K562 (cell line): ENCODE measurements at regions not wholly inside any gene's neighbourhood (a gene's known extent, or its start where the extent isn't known, plus 50 kb on each side); places are given as distances from the start of the nearest gene placed in this dataset.

Source experiments
- ATAC-seq: fragments of 200-7000 bp; cut with Tn5 transposase; 3 replicates; pipeline ENCODE4 v1.9.1; 2020; ENCODE audit warnings: moderate library complexity
- BruUV-seq: library from RNA; stranded (reverse); fragments of 400-500 nt; replicated peaks from 2 replicates; lab custom pipeline; 2021; lab: Mats Ljungman, UMichigan
- CTCF ChIA-PET: fragments of 300-600 bp; formaldehyde crosslinking; extraction: SDS; loops from one replicate; lab custom pipeline; 2021; ENCODE audit warnings: low intra/inter-chr PET ratio; lab: Yijun Ruan, JAX
- POLR2A ChIA-PET: fragments of 300-600, 350-650 bp; sonication (Branson Sonifier 250); formaldehyde crosslinking; extraction: SDS; loops from one replicate; lab custom pipeline; 2021; ENCODE audit warnings: antibody characterized with exemption, inconsistent platforms; lab: Yijun Ruan, JAX
- DNase-seq, 4 experiments: peaks; one replicate each; pipeline versions ENCODE4 v3.0.0 to v3.0.0-alpha.2; 2011 to 2018; ENCODE audit warnings: low spot score in 3 of 4, mixed read lengths in 3 of 4; ENCODE audit errors: extremely low read depth in 1 of 4
- FAIRE-seq: peaks from 2 replicates; lab custom pipeline; 2011; peaks lifted over from hg19 to GRCh38; lab: Jason Lieb, UNC
- H2AFZ ChIP-seq: 2 replicates; pipeline ENCODE4 v1.6.0; 2011; ENCODE audit warnings: low read depth, low read length, control low read depth, inconsistent platforms
- H3K27ac ChIP-seq: fragments of 200-600 bp; 3 replicates; pipeline ENCODE4 v1.8.0; 2011; ENCODE audit warnings: low read depth, mild to moderate bottlenecking, control low read depth, inconsistent platforms, low read length, moderate library complexity, mixed read lengths; ENCODE audit errors: extremely low read depth
- H3K27me3 ChIP-seq, 2 experiments: fragments of 300-600 bp in 1 of 2; 2 replicates in 1 of 2; 3 replicates in 1 of 2; pipeline versions ENCODE4 v1.6.0 to v1.8.0; 2011; ENCODE audit warnings: inconsistent platforms in 2 of 2, low read length in 2 of 2, mild to moderate bottlenecking in 1 of 2, mixed read lengths in 1 of 2, moderate library complexity in 1 of 2; ENCODE audit not compliant: control insufficient read depth in 2 of 2, insufficient read depth in 2 of 2
- H3K36me3 ChIP-seq: fragments of 300-600 bp; 3 replicates; pipeline ENCODE4 v1.8.0; 2011; ENCODE audit warnings: mild to moderate bottlenecking, low read length, inconsistent platforms; ENCODE audit not compliant: control insufficient read depth, insufficient read depth
- H3K4me1 ChIP-seq, 2 experiments: fragments of 200-600 bp in 1 of 2; replicated peaks in 1 of 2; 2 replicates in 1 of 2; 3 replicates in 1 of 2; pipeline versions ENCODE4 v1.5.1 to v1.8.0; 2011; ENCODE audit warnings: inconsistent platforms in 2 of 2, low read length in 2 of 2, mild to moderate bottlenecking in 1 of 2, mixed read lengths in 1 of 2, moderate library complexity in 1 of 2; ENCODE audit not compliant: control insufficient read depth in 2 of 2, insufficient read depth in 2 of 2
- H3K4me2 ChIP-seq: 2 replicates; pipeline ENCODE4 v1.6.1; 2011; ENCODE audit warnings: low read length, control low read depth, inconsistent platforms, mixed read lengths; ENCODE audit not compliant: insufficient read depth
- H3K4me3 ChIP-seq: fragments of 200-600 bp; sonication (generic), shearing (Covaris generic); 2 replicates; pipeline ENCODE4 v1.5.1; 2016; ENCODE audit warnings: control low read depth, inconsistent platforms
- H3K79me2 ChIP-seq: fragments of 200-600 bp; 3 replicates; pipeline ENCODE4 v1.8.0; 2011; ENCODE audit warnings: low read length, inconsistent platforms; ENCODE audit not compliant: control insufficient read depth, insufficient read depth
- H3K9ac ChIP-seq, 2 experiments: 2 replicates each; pipeline versions ENCODE4 v1.6.0 to v1.6.1; 2011; ENCODE audit warnings: low read depth in 2 of 2, low read length in 2 of 2, control low read depth in 1 of 2, inconsistent platforms in 1 of 2, mild to moderate bottlenecking in 1 of 2, mixed read lengths in 1 of 2; ENCODE audit not compliant: insufficient read depth in 1 of 2
- H3K9me1 ChIP-seq: one replicate; pipeline ENCODE4 v1.6.0; 2011; ENCODE audit warnings: inconsistent platforms, mild to moderate bottlenecking, low read length, moderate library complexity; ENCODE audit not compliant: control insufficient read depth, insufficient read depth
- H3K9me3 ChIP-seq: replicated peaks from 2 replicates; pipeline ENCODE4 v1.5.1; 2011; ENCODE audit warnings: low read depth, low read length, inconsistent platforms; ENCODE audit not compliant: control insufficient read depth, insufficient read depth
- H4K20me1 ChIP-seq: replicated peaks from 2 replicates; pipeline ENCODE4 v1.6.1; 2011; ENCODE audit warnings: low read length, inconsistent platforms, mixed read lengths; ENCODE audit not compliant: control insufficient read depth, insufficient read depth
- CBX3 ChIP-seq, 2 experiments: IDR thresholded peaks; 1 replicate in 1 of 2; 2 replicates in 1 of 2; pipeline ENCODE4 v1.6.1; 2012; ENCODE audit warnings: inconsistent platforms in 2 of 2, low read length in 2 of 2, borderline replicate concordance in 1 of 2, control low read depth in 1 of 2
- CSDE1 ChIP-seq, 2 experiments: fragments of 450-650 bp; IDR thresholded peaks; 2 replicates each; pipeline ENCODE4 v1.6.1; 2016; ENCODE audit warnings: mild to moderate bottlenecking in 1 of 2
- ELF1 ChIP-seq: fragments of 200-800 bp; sonication (Bioruptor generic); IDR thresholded peaks from 2 replicates; pipeline ENCODE4 v1.6.1; 2016; ENCODE audit warnings: missing genetic modification characterization, missing compliant biosample characterization
- FOXJ3 ChIP-seq: sonication (generic); formaldehyde crosslinking; IDR thresholded peaks from 2 replicates; pipeline ENCODE4 v1.4.0; 2020; ENCODE audit warnings: mild to moderate bottlenecking, missing genetic modification reagents
- FOXK2 ChIP-seq, 2 experiments: fragments of 450-650 bp; IDR thresholded peaks in 1 of 2; conservative IDR thresholded peaks in 1 of 2; 2 replicates each; pipeline ENCODE4 v1.6.1; 2016; ENCODE audit warnings: low read depth in 2 of 2, mild to moderate bottlenecking in 1 of 2
- GABPB1 ChIP-seq: sonication (generic); formaldehyde crosslinking; IDR thresholded peaks from 2 replicates; pipeline ENCODE4 v1.8.0; 2022; ENCODE audit warnings: mild to moderate bottlenecking, missing genetic modification reagents
- GTF2E2 ChIP-seq: fragments of 200-800 bp; sonication (Bioruptor generic); IDR thresholded peaks from 2 replicates; pipeline ENCODE4 v1.6.1; 2016; ENCODE audit warnings: missing genetic modification characterization, missing compliant biosample characterization
- LEF1 ChIP-seq: fragments of 450-650 bp; IDR thresholded peaks from 2 replicates; pipeline ENCODE4 v1.6.1; 2016; ENCODE audit warnings: mild to moderate bottlenecking
- PKNOX1 ChIP-seq: fragments of 450-650 bp; IDR thresholded peaks from 2 replicates; pipeline ENCODE4 v1.6.1; 2016
- POLR2AphosphoS5 ChIP-seq: IDR thresholded peaks from 2 replicates; pipeline ENCODE4 v1.6.1; 2011; ENCODE audit warnings: mild to moderate bottlenecking, low read depth, low read length, moderate library complexity; ENCODE audit not compliant: control insufficient read depth, insufficient read depth
- TAF7 ChIP-seq: fragments of 450-650 bp; IDR thresholded peaks from 2 replicates; pipeline ENCODE4 v1.6.1; 2016; ENCODE audit warnings: missing genetic modification characterization, missing compliant biosample characterization
- XRCC4 ChIP-seq: IDR thresholded peaks from one replicate; pipeline ENCODE4 v1.6.1; 2011; ENCODE audit not compliant: insufficient read depth, insufficient read length; ENCODE audit errors: extremely low read depth
- ZC3H11A ChIP-seq: IDR thresholded peaks from 2 replicates; pipeline ENCODE4 v1.6.1; 2012; ENCODE audit warnings: low read depth, low read length, improper control_type of control experiment
- ZNF12 ChIP-seq: sonication (generic); formaldehyde crosslinking; IDR thresholded peaks from 2 replicates; pipeline ENCODE4 v1.4.0; 2020; ENCODE audit warnings: mild to moderate bottlenecking, missing genetic modification reagents
- WGBS: fragments of 100-300 bp; shearing (Covaris generic); methylation state at CpG from one replicate; pipeline ENCODE4 v1.1.6; 2016; ENCODE audit warnings: low coverage, mixed read lengths; ENCODE audit not compliant: insufficient coverage; ENCODE audit errors: missing lambda C conversion rate; 5-methylcytosine and 5-hydroxymethylcytosine counted together
- in situ Hi-C: fragments of 300-500 bp; cut with MboI; formaldehyde crosslinking; loops from 4 replicates; pipeline ENCODE4 v1.15.0; 2018; ENCODE audit warnings: inconsistent platforms, mixed read lengths
- intact Hi-C: fragments of 100-400 bp; cut with micrococcal nuclease; formaldehyde crosslinking; loops from 2 replicates; pipeline ENCODE4 v1.14.2; 2022
- TF ChIP-seq, protein P1 (sequence below): fragments of 450-650 bp; conservative IDR thresholded peaks from 2 replicates; pipeline ENCODE4 v1.6.1; 2016; ENCODE audit warnings: missing genetic modification characterization, low read depth, mild to moderate bottlenecking, missing compliant biosample characterization, moderate library complexity

GRCh38 chr6:901696-902460, 208.9 kb upstream of the EXOC2 start:
- intact Hi-C loops (no loop called here), in situ Hi-C loops (no loop called here)
- no peaks in the 10 kb centered on the region for H4K20me1 ChIP-seq
- BruUV-seq: no TSS peak
- H2AFZ ChIP-seq: no peak overlapping the region
- no peaks in the 10 kb centered on the region for H3K9me1 ChIP-seq
- no peaks in the 10 kb centered on the region for H3K9me3 ChIP-seq
- WGBS: 1% methylated on average over 9 of the region's 9 CpGs
- H3K4me2 ChIP-seq: no peak overlapping the region
- no peak overlapping the region for H3K9ac ChIP-seq
- no peaks in the 10 kb centered on the region for H3K79me2 ChIP-seq
- POLR2A ChIA-PET: no interaction called here
- peaks cover 7 to 19% of the 10 kb centered on the region in 2 experiments; a peak in 4 of 5 replicates for H3K27me3 ChIP-seq
- TF ChIP-seq CSDE1 (IDR thresholded peaks at IDR 0.05): no peak
- TF ChIP-seq FOXK2 (conservative IDR thresholded peaks at IDR 0.05 in 1 of 2, IDR thresholded peaks at IDR 0.05 in 1 of 2; ENCODE audit: low read depth in 2 of 2): no peak
- no peak for TF ChIP-seq ELF1 (tag)
- no peak for TF ChIP-seq PKNOX1
- no peak for TF ChIP-seq ZNF12 (CRISPR knock-in tag)
- TF ChIP-seq POLR2AphosphoS5: no peak
- TF ChIP-seq GABPB1 (CRISPR knock-in tag): no peak
- no peak for TF ChIP-seq FOXJ3 (CRISPR knock-in tag)
- no peak for TF ChIP-seq XRCC4
- no peak for TF ChIP-seq TAF7 (tag)
- no peak for TF ChIP-seq CBX3 (IDR thresholded peaks at IDR 0.05; ENCODE audit: borderline replicate concordance in 1 of 2, low read length in 2 of 2)
- no peak for TF ChIP-seq LEF1
- no peak for TF ChIP-seq ZC3H11A
- TF ChIP-seq, protein P1, sequence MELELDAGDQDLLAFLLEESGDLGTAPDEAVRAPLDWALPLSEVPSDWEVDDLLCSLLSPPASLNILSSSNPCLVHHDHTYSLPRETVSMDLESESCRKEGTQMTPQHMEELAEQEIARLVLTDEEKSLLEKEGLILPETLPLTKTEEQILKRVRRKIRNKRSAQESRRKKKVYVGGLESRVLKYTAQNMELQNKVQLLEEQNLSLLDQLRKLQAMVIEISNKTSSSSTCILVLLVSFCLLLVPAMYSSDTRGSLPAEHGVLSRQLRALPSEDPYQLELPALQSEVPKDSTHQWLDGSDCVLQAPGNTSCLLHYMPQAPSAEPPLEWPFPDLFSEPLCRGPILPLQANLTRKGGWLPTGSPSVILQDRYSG (tag): no peak
- no peak for TF ChIP-seq GTF2E2 (tag)
- TF ChIP-seq, all 486 proteins: peak for 0
- Histone ChIP-seq H3K36me3 (no peaks in the 10 kb centered on the region), H3K27ac (no peak overlapping the region), H3K4me1 (no peaks in the 10 kb centered on the region), H3K4me3 (no peak overlapping the region)
- DNase-seq (no peak), ATAC-seq (no peak), FAIRE-seq (no peak)
- CTCF ChIA-PET: no interaction called here
